ENCODE measurements at regions not wholly inside any gene's neighbourhood (a gene's known extent, or its start where the extent isn't known, plus 50 kb on each side); places are given as distances from the start of the nearest gene placed in this dataset.

DNA sequence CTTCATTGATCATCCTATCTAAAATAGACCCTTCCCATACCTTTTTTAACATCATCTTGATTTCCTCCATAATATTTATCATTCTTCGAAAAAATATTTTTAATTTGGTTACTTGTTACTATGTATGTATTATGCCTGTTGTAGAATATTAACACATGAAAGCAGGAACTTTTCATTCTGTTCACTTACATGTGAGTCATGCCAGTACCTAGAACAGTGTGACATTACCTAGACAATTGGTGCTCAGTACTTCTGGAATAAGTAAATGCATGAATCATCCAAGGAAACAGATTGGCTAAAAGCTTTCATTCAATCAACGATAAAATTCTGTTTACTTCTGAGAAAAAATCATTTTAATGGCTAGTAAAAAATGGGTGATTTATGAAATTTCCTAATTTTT, 76.4 kb downstream of the CXXC4 start:
- no peak for DNase-seq (ENCODE audit: low spot score)

DNA sequence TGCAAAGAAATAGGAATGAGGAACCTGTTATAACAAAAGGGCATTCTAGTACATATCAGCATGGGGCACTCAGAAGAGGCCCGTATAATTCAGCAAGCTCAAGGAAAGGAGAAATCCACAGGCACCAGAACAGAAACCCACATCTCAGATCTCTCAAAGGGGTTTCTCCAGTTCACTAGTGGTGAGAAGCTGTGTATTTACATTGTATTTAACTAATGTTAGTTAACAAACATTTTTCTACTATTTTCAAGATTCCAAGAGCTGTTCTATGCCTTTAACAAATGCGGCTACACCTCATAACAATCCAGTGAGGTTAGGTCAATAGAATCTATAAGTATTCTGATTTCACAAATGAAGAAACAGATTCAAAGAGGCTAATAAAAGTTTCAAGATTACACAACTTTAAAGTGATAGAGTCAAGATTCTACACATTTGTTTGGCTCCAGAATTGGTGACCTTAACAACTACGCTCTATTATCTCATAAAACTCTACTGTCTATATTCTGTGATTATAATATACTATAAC, 77.3 kb downstream of the CXXC4 start:
- DNase-seq (ENCODE audit: low spot score): no peak

DNA sequence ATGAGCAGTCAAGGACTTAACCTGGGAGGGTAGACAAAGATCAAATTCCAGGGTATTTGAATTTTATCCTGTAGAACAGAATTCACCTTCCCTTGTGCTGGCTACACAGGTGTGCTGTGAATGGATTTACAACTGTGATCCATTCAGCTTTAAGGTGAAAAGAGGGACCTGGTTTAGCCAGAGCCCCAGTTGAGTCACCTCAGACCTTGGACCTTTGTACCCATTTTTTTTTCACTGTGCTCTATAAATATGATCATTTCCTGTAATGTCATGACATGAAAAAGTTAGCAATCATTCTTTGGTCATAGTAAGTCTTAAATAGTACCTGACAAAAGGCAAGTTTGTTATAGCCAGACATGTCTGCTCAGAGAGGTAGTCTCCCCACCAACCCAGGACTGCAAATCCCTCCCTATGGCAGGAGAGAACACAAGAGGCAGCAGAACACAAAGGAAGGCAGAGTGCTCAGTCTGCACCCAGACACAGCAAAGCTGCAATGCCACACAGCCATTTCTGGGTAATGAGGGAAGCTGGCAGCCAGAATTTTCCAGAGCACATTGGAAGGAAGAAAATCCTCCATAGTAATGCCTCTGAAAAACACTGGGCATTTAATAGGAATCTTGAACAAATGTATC, 77.9 kb downstream of the CXXC4 start:
- DNase-seq (ENCODE audit: low spot score): no peak

DNA sequence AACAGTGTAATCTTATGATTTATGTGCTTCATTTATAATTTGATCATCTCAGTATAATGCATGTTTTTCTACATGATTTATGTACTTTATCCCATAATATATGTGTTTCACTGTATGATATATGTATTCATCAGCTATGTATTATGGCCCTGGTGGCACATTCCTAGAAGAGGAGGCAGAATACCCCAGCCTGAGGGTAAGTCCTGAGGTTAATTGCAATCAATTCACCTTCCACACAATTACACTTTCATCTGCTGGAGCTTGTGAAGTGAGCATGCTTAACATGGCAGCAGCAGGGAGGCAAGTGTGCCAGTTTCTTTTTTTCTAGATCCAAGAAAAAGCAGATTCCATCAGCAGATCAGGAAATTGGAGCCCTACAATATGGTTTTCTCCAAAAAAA, 81.2 kb downstream of the CXXC4 start:
- no peak for DNase-seq (ENCODE audit: low spot score)

DNA sequence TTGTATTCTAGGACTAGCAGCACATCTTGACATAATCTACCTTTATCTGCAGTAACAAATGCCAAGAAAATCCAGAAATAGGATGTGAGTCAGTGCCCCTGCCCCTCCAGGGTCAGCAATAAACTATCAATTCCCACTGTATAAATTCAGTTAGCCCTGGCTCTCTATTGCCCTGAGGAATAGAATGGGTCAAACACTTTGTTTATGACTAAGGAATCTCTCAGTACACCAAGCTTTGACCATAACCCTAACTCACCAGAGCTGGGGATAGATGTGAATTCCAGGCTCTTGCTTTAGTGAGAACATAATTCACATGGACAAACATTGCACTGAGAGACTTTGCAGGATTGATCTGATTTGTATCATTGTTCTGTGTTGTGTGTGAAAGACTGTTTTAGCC, 82.3 kb downstream of the CXXC4 start:
- no peak for DNase-seq (ENCODE audit: low spot score)

DNA sequence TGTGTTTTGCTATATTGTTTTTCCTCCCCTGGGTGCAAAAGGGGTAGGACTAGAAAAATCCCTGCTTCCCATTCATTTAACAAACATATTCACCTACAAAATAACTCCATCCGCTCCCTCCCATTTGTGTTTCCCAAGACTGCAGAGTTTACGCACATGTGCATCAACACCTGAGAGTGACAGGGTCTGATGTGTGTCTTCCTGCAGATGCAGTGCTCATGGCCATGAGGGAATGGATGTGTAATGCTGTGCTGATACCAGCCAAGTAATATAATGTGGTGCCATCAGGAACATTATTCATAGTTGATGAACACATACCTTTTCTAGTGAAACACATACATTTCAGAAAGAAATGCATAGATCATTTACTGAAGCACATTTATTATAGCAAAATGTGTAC, 83.2 kb downstream of the CXXC4 start:
- DNase-seq (ENCODE audit: low spot score): no peak

DNA sequence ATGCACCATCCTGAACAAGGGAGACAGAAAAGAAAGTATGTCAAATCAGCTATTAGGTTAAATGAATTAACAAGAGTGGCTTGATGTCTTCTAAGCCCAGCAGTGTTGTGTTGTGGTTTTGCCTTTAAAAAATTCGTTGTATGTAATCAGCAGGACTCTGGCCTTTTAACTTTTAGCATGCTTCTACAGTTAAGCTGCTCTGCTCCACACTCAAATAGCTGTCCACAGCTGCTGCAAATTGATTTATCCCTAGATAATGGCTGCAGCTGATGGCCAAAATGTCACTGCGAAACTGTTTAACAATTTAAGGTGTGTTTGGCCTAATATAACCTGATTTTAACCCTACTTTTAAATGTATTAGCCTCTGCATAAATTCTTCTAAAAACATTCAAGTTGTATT, 85.8 kb downstream of the CXXC4 start:
- DNase-seq (ENCODE audit: low spot score): no peak

DNA sequence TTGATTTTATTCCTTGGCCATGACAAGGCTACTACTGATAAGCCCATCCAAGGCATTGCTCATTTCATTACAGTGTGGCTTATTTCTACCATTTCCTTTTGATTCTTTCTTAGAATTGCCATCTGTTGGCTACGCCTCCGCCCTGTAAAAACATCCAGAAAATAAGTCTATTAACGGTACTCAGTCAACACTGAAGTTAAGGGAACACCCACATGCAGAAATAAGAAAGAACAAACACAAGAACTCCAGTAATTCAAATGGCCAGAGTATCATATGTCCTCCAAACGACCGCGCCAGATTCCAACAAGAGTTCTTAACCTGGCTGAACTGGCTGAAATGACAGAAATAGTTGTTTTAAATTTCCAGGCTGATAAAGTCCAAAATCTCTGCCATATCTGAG, 90.3 kb downstream of the CXXC4 start:
- DNase-seq (ENCODE audit: low spot score): no peak

DNA sequence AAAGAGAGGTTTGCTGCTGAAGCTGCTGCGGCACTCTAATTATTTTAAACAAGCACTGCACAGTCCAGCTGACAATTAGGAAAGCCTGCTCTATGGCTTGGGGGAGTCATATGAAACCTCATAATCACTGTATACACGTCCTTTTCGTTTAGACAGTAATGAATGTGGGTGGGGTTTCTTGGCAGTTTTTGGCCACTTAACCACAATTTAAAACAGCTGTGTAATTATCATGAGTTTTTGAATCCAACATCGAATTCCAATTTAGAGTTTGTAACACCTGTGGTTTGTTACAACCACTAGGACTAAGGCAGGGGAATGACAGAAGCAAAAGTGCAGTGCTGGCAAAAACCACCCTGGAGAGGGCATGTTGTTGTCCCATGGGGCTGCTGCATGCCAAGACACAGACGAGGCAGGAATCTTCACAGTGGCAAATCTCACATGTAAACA, 99.5 kb downstream of the CXXC4 start:
- DNase-seq (ENCODE audit: low spot score): no peak

DNA sequence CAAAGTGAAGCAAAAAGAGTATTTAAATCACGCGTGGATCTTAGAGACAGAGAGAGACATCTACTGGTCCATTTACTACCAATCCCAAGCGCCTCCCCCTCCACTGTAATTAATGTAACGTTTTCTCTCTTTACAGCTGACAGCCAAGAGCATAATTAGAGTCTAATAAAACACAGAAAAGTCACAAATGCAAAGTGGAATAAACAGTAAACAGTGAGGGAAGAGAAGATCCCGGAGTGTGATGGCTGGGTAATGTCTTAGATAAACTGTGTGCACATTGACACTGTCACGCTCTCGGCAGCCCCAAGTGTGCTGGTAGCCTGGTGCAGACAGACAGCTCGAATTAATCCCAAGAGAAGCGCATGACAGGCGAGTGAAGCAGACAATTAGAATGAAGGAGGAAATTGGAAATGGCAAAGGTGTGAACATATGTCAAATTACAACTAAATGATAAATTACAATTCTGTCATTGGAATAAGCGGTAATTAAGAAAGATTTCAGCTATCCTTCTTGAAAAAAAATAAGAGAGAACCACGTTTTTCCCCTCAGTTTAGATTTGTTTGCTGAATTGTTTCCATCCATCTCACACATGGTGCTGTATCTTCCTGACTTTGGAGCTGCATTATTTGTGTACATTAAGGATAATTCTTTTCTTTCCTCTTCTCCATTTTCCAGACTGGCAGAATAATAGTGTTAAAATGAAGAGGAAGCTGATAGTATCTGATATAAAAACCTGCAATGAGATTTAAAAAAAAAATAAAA, 100.1 kb downstream of the CXXC4 start:
- DNase-seq (ENCODE audit: low spot score): no peak

DNA sequence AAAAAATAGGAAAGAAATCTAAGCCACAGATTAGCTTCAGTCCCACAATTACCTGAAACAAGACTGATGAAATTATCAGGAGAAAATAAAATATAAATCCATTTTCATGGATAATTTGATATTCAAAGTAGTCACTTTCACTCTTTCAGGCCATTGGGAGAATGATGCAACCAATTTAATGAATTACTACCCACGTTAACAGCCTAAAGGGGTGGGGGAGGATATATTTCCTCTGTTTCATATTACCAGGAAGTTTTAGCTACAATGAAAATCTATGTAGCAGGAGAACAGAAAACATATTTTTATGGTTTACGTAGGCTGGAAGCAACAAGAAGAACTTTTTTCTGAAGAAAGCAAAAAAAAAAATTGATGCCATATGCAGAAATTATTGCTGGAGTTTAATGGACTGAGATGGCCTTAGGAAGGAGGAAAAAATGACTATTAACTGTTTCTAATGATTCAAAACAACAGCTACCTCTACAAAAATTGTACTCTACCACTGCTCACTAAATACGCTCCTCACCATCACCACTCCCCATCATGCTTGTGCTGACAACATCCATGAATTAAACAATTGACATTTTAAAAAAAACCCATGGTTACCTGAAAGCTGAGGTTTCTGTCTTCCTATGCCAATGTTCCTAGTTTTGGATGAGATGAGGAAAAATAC, 100.9 kb downstream of the CXXC4 start:
- DNase-seq (ENCODE audit: low spot score): no peak

DNA sequence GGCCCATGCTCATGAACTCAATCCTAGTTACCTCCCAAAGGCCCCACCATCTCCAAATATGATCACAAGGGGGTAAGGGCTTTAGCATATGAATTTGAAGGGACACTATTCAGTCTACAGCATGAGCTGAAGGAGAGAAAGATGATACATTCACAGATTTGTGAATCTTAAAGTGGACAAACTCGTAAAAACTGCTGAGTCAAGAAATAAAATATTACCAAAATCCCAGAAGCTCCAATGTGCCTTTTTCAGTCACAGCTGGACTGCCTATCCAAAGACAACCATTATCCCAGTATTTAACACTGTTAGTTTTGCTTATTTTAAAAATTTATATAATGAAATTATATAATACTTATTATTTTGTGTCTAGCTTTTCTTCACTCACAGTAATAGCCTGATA, 109.0 kb downstream of the CXXC4 start:
- DNase-seq (ENCODE audit: low spot score): no peak

DNA sequence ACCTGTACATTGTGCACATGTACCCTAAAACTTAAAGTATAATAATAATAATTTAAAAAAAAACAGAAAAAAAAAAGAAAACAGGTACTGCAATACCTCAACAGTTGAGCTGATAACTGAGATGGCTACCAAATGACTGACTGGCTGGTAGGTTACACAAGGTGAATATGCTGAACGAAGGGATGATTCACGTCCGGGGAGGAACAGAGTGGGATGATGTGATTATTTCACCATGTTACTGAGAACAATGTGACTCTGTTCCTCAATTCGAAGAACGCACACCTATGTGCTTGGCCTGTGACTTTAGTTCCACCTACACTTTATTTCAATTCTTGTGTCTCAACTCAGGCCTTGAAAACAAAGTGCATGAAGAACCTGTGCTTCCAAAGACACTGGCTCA, 111.7 kb downstream of the CXXC4 start:
- no peak for DNase-seq (ENCODE audit: low spot score)

DNA sequence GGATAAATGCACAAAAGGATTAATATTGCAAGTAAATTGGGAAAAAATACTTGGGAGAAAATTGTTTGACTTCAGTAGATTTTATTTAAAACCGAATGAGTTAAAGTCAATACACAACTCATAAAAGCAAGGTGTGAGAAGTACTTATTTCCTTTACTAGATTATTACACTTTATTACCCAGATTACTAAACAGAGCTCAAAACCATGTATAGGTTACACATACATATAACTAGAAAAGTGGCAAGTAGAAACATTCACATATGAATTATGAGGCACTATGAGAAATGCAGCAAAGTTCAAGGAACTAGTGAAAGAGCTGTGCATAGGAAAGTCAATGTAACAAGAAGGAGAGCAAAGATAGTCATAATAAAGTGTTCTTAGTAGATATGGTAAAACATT, 113.0 kb downstream of the CXXC4 start:
- no peak for DNase-seq (ENCODE audit: low spot score)

DNA sequence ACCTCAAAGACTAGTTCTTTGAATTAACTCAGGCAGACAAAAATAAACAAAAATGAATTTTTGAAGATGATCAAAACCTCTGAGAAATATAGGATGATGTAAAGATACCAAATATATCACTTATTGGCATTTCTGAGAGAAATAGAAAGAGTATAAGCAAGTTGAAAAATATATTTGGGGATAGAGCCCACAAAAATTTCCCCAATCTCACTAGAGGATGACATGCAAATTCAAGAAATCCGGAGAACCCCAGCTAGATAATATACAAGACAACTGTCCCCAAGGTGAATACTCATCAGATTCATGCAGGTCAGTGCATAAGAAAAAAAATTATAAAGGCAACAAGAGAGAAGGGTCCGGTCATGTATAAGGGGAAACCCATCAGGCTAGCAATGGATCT, 129.1 kb downstream of the CXXC4 start:
- no peak for DNase-seq (ENCODE audit: low spot score)

DNA sequence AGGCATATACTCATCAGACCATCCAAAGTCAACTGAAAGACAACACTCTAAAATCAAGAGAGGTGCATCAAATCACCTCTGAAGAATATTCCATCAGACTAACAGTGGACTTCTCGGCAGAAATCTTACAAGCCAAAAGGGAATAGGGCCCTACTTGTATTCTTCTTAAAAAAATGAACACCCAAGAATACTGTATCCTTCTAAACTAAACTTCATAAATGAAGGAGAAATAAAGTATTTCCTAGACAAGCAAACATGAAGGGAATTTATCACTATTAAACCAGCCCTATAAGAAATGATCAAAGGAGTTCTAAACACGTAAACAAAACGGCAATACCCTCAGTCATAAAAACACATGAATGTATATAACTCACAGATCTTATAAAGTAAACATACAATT, 141.2 kb downstream of the CXXC4 start:
- no peak for DNase-seq (ENCODE audit: low spot score)

DNA sequence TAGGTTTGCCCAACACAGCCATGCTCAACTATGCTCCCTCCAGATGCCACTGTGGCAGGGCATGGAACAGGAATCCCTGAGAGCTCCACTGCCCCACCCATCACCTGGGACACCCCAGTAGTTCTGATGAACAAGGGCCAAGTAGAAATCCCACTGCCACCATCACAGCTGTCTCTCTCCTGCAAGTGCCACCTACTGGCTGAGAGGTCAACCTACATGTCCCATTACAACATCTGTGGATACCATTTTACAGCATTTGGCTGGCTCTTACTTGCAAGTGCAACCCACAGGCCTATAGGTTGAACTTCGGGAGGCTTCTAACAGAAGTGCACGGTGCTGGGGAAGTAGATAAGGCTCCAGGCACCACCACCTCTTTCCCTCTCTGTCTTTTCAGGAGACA, 142.5 kb downstream of the CXXC4 start:
- DNase-seq (ENCODE audit: low spot score): no peak

DNA sequence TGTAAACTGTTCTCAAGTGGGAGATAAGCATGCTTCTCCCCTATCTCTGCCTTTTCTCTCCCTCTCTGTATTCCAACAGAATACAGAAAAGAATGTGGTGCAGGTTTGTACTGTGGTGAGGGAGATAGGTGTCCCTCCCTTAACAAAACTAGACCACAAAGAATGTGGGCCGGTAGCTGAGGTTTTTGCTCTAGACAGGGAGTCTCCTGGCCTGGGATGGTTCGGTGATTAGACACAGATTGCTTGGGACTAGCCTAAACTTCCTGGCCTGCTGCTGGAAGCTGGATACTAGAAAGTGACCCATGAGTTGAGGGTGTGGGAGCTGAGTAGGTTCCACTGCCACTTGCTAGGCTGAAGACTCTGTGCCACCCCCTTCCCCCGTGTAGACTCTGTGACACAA, 143.0 kb downstream of the CXXC4 start:
- no peak for DNase-seq (ENCODE audit: low spot score)

DNA sequence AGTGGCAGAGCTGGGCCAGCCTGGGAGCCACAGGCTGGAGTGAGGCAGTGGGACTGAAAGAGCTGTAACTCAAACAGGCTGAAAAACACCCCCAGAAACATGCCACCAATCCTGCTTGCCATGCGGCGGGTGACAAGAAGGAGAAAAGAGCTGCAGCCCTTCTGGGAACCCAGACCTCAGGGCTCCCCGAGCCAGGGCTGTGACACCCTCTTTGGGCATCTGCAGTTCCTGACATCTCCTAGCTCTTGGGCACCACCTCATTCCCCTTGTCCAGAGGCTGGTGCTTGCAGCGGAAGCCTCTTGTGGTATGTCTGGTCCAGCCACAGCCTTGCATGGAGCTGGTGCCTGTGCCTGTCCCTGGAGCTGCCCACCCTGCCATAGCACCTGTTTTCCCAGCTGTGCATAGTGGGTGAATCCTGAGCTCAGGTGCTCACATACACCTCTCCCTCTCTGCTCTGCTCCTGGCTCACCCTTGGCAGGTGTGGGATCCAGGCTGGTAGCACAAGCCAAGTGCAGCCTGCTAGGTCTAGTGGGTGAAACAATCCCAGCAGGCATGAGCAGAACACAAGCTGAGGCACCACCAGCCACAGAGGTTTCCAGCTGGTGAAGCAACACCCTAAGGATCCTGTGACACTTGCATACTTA, 149.0 kb downstream of the CXXC4 start:
- no peak for DNase-seq (ENCODE audit: low spot score)

DNA sequence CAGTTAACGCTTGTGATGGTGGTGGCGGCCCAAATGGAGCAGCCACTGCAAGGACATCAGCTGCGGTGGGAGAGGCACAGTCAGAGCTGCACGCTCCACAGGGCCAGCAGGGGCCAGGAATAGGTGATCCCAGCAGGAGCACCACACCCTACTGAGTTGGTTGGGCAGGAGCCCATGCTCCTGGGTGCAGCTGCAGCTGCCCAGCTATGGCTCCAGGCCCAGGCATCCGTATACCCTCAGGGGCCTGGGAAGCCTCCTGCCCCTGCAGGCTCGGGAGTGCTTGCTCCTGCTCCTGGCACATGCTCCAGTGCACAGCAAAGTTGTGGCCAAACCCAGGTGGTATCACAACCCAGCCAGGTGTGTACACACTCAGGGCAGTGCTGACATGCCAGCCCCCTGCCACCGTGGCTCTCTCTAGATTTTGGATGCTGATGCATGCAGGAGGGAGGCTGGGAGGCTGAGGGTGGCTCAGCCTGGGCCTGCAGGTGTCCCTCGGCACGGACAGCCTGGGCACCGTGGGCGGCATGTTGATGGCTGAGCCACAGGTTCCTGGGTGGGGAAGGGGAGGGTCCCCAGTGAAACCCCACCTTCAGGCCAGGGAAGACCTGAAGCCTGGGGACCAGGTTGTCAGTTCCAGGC, 150.2 kb downstream of the CXXC4 start:
- no peak for DNase-seq (ENCODE audit: low spot score)

DNA sequence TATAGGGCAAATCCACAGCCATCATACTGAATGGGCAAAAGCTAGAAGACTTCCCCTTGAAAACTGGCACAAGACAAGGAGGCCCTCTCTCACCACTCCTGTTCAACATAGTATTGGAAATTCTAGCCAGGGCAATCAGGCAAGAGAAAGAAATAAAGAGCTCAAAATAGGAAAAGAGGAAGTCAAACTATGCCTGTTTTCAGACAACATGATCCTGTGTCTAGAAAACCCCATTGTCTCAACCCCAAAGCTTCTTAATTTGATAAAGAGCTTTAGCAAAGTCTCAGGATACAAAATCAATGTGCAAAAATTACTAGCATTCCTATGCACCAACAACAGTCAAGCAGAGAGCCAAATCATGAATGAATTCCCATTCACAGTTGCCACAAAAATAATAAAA, 160.3 kb downstream of the CXXC4 start:
- DNase-seq (ENCODE audit: low spot score): no peak
